Activated CD4-positive, CD25-positive, alpha-beta regulatory T cell treated with anti-CD3 and anti-CD28 coated beads, Interleukin-2, amount 50 U/mL, for 72 hours (primary cell): ENCODE measurements at regions not wholly inside any gene's neighbourhood (a gene's known extent, or its start where the extent isn't known, plus 50 kb on each side); places are given as distances from the start of the nearest gene placed in this dataset.

Experiments used
- DNase-seq: peaks from one replicate; pipeline ENCODE4 v3.0.0; 2021

- DNase-seq, result no peak
Observed at GRCh38 chr7:106812027-106812643, 52.9 kb upstream of the PIK3CG start.

GRCh38 chr7:106813705-106814305 lies 51.3 kb upstream of the PIK3CG start:
- DNase-seq, result no peak

- DNase-seq, result no peak
Observed at GRCh38 chr7:106814887-106815286, 50.2 kb upstream of the PIK3CG start.
